Testis (tissue), 2 donors: ENCODE measurements at regions not wholly inside any gene's neighbourhood (a gene's known extent, or its start where the extent isn't known, plus 50 kb on each side); places are given as distances from the start of the nearest gene placed in this dataset.

Experiments used
- POLR2A ChIP-seq: fragments of 450-650 bp; IDR thresholded peaks from one replicate; pipeline ENCODE4 v1.6.1; 2017; ENCODE audit warnings: antibody characterized with exemption, mild to moderate bottlenecking, moderate library complexity
- TF ChIP-seq, protein P1 (sequence below), 3 experiments: fragments of 450-650 bp in 2 of 3; fragments of 200-600 bp in 1 of 3; sonication (generic) in 1 of 3; IDR thresholded peaks; one replicate each; pipeline ENCODE4 v1.5.1; 2016 to 2019; ENCODE audit warnings: antibody characterized with exemption in 3 of 3, mild to moderate bottlenecking in 2 of 3, moderate library complexity in 1 of 3

DNA sequence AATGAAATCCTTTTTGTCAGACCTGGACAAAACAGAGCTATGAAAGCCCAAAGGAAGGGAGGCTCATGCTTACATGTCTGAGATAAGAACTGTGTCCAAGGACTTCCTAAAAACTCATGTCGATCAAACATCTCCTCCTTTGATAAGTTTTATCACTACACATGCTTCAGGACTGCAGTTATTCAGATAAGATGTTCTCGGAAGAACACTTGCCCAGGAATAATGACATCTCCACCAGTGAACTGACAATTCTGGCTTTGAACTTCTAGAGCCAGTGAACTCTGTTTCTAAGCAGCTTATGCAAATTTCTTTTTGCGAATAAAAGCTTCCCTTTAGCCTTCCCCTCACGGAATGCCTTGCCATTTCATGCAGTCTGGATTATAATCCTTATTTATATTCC lies 561.6 kb downstream of the TBC1D4 start:
- TF ChIP-seq, protein P1, sequence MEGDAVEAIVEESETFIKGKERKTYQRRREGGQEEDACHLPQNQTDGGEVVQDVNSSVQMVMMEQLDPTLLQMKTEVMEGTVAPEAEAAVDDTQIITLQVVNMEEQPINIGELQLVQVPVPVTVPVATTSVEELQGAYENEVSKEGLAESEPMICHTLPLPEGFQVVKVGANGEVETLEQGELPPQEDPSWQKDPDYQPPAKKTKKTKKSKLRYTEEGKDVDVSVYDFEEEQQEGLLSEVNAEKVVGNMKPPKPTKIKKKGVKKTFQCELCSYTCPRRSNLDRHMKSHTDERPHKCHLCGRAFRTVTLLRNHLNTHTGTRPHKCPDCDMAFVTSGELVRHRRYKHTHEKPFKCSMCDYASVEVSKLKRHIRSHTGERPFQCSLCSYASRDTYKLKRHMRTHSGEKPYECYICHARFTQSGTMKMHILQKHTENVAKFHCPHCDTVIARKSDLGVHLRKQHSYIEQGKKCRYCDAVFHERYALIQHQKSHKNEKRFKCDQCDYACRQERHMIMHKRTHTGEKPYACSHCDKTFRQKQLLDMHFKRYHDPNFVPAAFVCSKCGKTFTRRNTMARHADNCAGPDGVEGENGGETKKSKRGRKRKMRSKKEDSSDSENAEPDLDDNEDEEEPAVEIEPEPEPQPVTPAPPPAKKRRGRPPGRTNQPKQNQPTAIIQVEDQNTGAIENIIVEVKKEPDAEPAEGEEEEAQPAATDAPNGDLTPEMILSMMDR (IDR thresholded peaks at IDR 0.05), result no peak
- no peak for TF ChIP-seq POLR2A
